IMR-90 (cell line): ENCODE measurements at regions not wholly inside any gene's neighbourhood (a gene's known extent, or its start where the extent isn't known, plus 50 kb on each side); places are given as distances from the start of the nearest gene placed in this dataset.

ENCODE experiments used
- ATAC-seq: fragments of 200-7000 bp; cut with Tn5 transposase; 2 replicates; pipeline ENCODE4 v1.9.1; 2020; ENCODE audit warnings: low read depth, mild to moderate bottlenecking, moderate library complexity
- BruUV-seq: library from RNA; stranded (reverse); fragments of 400-500 nt; replicated peaks from 2 replicates; lab custom pipeline; 2021; lab: Mats Ljungman, UMichigan
- CTCF ChIA-PET: fragments of 300-600 bp; formaldehyde crosslinking; extraction: SDS; loops from one replicate; lab custom pipeline; 2021; ENCODE audit warnings: antibody characterized with exemption; lab: Yijun Ruan, JAX
- POLR2A ChIA-PET: fragments of 300-600 bp; sonication (Branson Sonifier 250); formaldehyde crosslinking; loops from one replicate; lab custom pipeline; 2022; ENCODE audit warnings: antibody characterized with exemption; ENCODE audit not compliant: unreplicated experiment; lab: Charles Lee
- DNase-seq: peaks from one replicate; pipeline ENCODE4 v3.0.0; 2013
- H2AFZ ChIP-seq: replicated peaks from 2 replicates; pipeline ENCODE3; 2013; ENCODE audit warnings: low read length, mild to moderate bottlenecking; ENCODE audit not compliant: poor library complexity
- H2AK5ac ChIP-seq: 2 replicates; pipeline ENCODE4 v1.6.1; 2013; ENCODE audit warnings: low read depth, low read length, inconsistent platforms
- H2AK9ac ChIP-seq: replicated peaks from 2 replicates; pipeline ENCODE3; 2013; ENCODE audit warnings: mild to moderate bottlenecking, low read depth, low read length, moderate library complexity; ENCODE audit not compliant: poor library complexity
- H2BK120ac ChIP-seq: 2 replicates; pipeline ENCODE4 v1.6.1; 2013; ENCODE audit warnings: low read depth, low read length, inconsistent platforms
- H2BK15ac ChIP-seq: 3 replicates; pipeline ENCODE4 v1.6.1; 2013; ENCODE audit warnings: low read depth, low read length, inconsistent platforms
- H2BK20ac ChIP-seq: 2 replicates; pipeline ENCODE4 v1.6.1; 2013; ENCODE audit warnings: low read depth, mild to moderate bottlenecking, inconsistent platforms, low read length, moderate library complexity
- H2BK5ac ChIP-seq: 2 replicates; pipeline ENCODE4 v1.6.1; 2013; ENCODE audit warnings: mild to moderate bottlenecking, low read depth, low read length, inconsistent platforms; ENCODE audit not compliant: poor library complexity, severe bottlenecking
- H3K14ac ChIP-seq: replicated peaks from 2 replicates; pipeline ENCODE4 v1.6.1; 2013; ENCODE audit warnings: low read depth, low read length, inconsistent platforms
- H3K18ac ChIP-seq: 2 replicates; pipeline ENCODE4 v1.6.1; 2013; ENCODE audit warnings: low read depth, low read length, control low read depth
- H3K23ac ChIP-seq: 2 replicates; pipeline ENCODE4 v1.6.1; 2013; ENCODE audit warnings: low read depth, low read length, inconsistent platforms
- H3K27ac ChIP-seq: 2 replicates; pipeline ENCODE4 v1.5.1; 2013; ENCODE audit warnings: mild to moderate bottlenecking, control low read depth, low read length; ENCODE audit not compliant: insufficient read depth
- H3K27me3 ChIP-seq: 2 replicates; pipeline ENCODE4 v1.6.1; 2013; ENCODE audit warnings: low read length; ENCODE audit not compliant: control insufficient read depth, insufficient read depth
- H3K36me3 ChIP-seq: 2 replicates; pipeline ENCODE4 v1.6.1; 2013; ENCODE audit warnings: low read length, mixed read lengths; ENCODE audit not compliant: control insufficient read depth, insufficient read depth
- H3K4ac ChIP-seq: 2 replicates; pipeline ENCODE4 v1.6.1; 2013; ENCODE audit warnings: low read depth, low read length, inconsistent platforms
- H3K4me1 ChIP-seq: 2 replicates; pipeline ENCODE4 v1.6.1; 2013; ENCODE audit warnings: low read length, mixed read lengths; ENCODE audit not compliant: control insufficient read depth, insufficient read depth
- H3K4me2 ChIP-seq: 2 replicates; pipeline ENCODE4 v1.6.1; 2013; ENCODE audit warnings: low read depth, mild to moderate bottlenecking, control low read depth, low read length, moderate library complexity
- H3K4me3 ChIP-seq: 2 replicates; pipeline ENCODE4 v1.5.1; 2013; ENCODE audit warnings: low read depth, mild to moderate bottlenecking, control low read depth, low read length, moderate library complexity; ENCODE audit not compliant: insufficient read depth
- H3K56ac ChIP-seq: 2 replicates; pipeline ENCODE4 v1.6.1; 2013; ENCODE audit warnings: low read length, inconsistent platforms; ENCODE audit not compliant: insufficient read depth; ENCODE audit errors: extremely low read depth
- H3K79me1 ChIP-seq, 2 experiments: 2 replicates each; pipeline ENCODE4 v1.6.1; 2013; ENCODE audit warnings: low read length in 2 of 2, inconsistent platforms in 1 of 2, low read depth in 1 of 2
- H3K9ac ChIP-seq: 2 replicates; pipeline ENCODE4 v1.6.1; 2013; ENCODE audit warnings: low read depth, low read length, control low read depth
- H3K9me1 ChIP-seq: 2 replicates; pipeline ENCODE4 v1.6.1; 2013; ENCODE audit warnings: low read length, inconsistent platforms; ENCODE audit not compliant: insufficient read depth
- H3K9me3 ChIP-seq: 2 replicates; pipeline ENCODE4 v1.6.1; 2013; ENCODE audit warnings: low read length; ENCODE audit not compliant: control insufficient read depth, insufficient read depth
- H4K20me1 ChIP-seq: 2 replicates; pipeline ENCODE4 v1.6.1; 2013; ENCODE audit warnings: low read length, inconsistent platforms; ENCODE audit not compliant: insufficient read depth
- H4K5ac ChIP-seq: 2 replicates; pipeline ENCODE4 v1.6.1; 2013; ENCODE audit warnings: mild to moderate bottlenecking, low read depth, low read length, control low read depth
- H4K8ac ChIP-seq, 2 experiments: 2 replicates each; pipeline ENCODE4 v1.6.1; 2013; ENCODE audit warnings: low read depth in 2 of 2, low read length in 2 of 2, control low read depth in 1 of 2, inconsistent platforms in 1 of 2
- H4K91ac ChIP-seq: 2 replicates; pipeline ENCODE4 v1.6.1; 2013; ENCODE audit warnings: low read depth, low read length, inconsistent platforms; ENCODE audit not compliant: insufficient read depth
- BHLHE40 ChIP-seq: fragments of 150-350 bp; IDR thresholded peaks from 2 replicates; pipeline ENCODE4 v1.6.1; 2016; ENCODE audit warnings: mild to moderate bottlenecking, low read depth, low read length
- CEBPB ChIP-seq: IDR thresholded peaks from 2 replicates; pipeline ENCODE4 v1.6.1; 2012; ENCODE audit warnings: low read depth, low read length, improper control_type of control experiment
- CHD1 ChIP-seq: IDR thresholded peaks from 2 replicates; pipeline ENCODE4 v1.6.1; 2012; ENCODE audit warnings: low read depth, low read length, improper control_type of control experiment
- FOS ChIP-seq: fragments of 150-350 bp; IDR thresholded peaks from 2 replicates; pipeline ENCODE4 v1.6.1; 2016; ENCODE audit warnings: low read depth, low read length
- MAFK ChIP-seq: IDR thresholded peaks from 2 replicates; pipeline ENCODE4 v1.6.1; 2012; ENCODE audit warnings: low read depth, low read length, improper control_type of control experiment
- MAZ ChIP-seq: IDR thresholded peaks from 2 replicates; pipeline ENCODE4 v1.6.1; 2012; ENCODE audit warnings: low read depth, mild to moderate bottlenecking, low read length, improper control_type of control experiment, moderate library complexity, borderline replicate concordance
- MXI1 ChIP-seq: IDR thresholded peaks from 2 replicates; pipeline ENCODE4 v1.6.1; 2012; ENCODE audit warnings: low read depth, mild to moderate bottlenecking, low read length, moderate library complexity, borderline replicate concordance
- NFE2L2 ChIP-seq: fragments of 150-350 bp; IDR thresholded peaks from 2 replicates; pipeline ENCODE4 v1.6.1; 2016; ENCODE audit warnings: low read depth, mild to moderate bottlenecking, low read length
- POLR2A ChIP-seq: IDR thresholded peaks from 2 replicates; pipeline ENCODE4 v1.6.1; 2012; ENCODE audit warnings: mild to moderate bottlenecking, low read depth, low read length
- RAD21 ChIP-seq: IDR thresholded peaks from 2 replicates; pipeline ENCODE4 v1.6.1; 2012; ENCODE audit warnings: low read length, improper control_type of control experiment
- RFX5 ChIP-seq: IDR thresholded peaks from 2 replicates; pipeline ENCODE4 v1.8.0; 2012; ENCODE audit warnings: low read depth, mild to moderate bottlenecking, low read length, moderate library complexity
- SMC3 ChIP-seq: fragments of 150-350 bp; IDR thresholded peaks from 2 replicates; pipeline ENCODE4 v1.6.1; 2016; ENCODE audit warnings: low read depth, mild to moderate bottlenecking, antibody characterized with exemption, low read length, moderate library complexity
- WGBS, 2 experiments: methylation state at CpG; one replicate each; pipeline versions ENCODE4 v1.1.5 to v1.1.7; 2013; ENCODE audit warnings: missing lambda C conversion rate in 2 of 2; ENCODE audit not compliant: insufficient read length in 1 of 2; ENCODE audit errors: extremely low coverage in 2 of 2; 5-methylcytosine and 5-hydroxymethylcytosine counted together
- dilution Hi-C: fragments of 300-500 bp; cut with HindIII; formaldehyde crosslinking; loops from one replicate; pipeline ENCODE4 v1.14.3; 2018; ENCODE audit warnings: low sequenced_read_pairs; ENCODE audit not compliant: unreplicated experiment
- in situ Hi-C: fragments of 300-500 bp; cut with MboI; formaldehyde crosslinking; loops from 3 replicates; pipeline ENCODE4 v1.14.3; 2019; ENCODE audit warnings: low sequenced_read_pairs, inconsistent platforms, mixed read lengths
- intact Hi-C: fragments of 100-400 bp; cut with micrococcal nuclease; formaldehyde crosslinking; loops from 2 replicates; pipeline ENCODE4 v1.10.0; 2022
- TF ChIP-seq, protein P1 (sequence below): fragments of 150-350 bp; IDR thresholded peaks from 2 replicates; pipeline ENCODE4 v1.6.1; 2016; ENCODE audit warnings: low read depth, mild to moderate bottlenecking, low read length, moderate library complexity, borderline replicate concordance

DNA sequence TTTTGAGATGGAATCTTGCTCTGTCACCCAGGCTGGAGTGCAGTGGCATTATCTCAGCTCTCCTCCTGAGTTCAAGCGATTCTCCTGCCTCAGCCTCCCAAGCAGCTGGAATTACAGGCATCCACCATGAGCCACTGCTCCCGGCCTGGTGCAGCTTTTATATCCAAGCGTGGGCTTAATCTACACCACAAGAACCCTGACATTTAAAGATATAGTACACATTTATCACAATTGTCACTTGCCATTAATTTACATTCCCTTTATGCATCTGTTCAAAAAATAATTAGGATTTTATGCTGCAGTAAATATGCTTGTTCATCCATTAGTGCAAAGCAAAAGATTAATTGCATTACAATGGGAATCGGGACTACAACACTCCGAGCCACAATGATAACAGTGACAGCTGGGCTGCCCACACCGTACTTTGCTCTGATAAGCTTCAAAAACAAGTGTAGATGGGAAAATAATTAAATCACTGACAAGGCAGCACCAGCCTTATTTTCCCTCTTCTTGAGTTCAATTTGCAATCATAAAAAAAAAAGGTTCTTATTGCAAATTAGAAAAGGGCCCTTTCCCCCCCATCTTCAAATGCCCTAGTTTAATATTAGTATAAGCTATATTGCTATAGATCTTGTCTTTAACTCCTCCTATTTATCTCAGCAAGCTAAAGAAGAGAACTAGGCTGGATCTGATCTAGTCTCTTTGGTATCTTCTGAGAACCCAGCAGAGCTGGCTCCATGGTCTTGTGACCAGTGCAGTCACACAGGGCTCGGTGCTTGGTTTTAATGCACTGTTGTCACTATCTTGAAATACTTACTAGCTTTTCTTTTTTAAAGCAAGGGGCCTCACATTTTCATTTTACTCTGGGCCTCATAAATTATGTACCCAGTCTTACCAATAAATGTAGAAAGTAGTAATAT lies 206.2 kb upstream of the LRRC4C start (continued):
- TF ChIP-seq RFX5, result no peak

DNA sequence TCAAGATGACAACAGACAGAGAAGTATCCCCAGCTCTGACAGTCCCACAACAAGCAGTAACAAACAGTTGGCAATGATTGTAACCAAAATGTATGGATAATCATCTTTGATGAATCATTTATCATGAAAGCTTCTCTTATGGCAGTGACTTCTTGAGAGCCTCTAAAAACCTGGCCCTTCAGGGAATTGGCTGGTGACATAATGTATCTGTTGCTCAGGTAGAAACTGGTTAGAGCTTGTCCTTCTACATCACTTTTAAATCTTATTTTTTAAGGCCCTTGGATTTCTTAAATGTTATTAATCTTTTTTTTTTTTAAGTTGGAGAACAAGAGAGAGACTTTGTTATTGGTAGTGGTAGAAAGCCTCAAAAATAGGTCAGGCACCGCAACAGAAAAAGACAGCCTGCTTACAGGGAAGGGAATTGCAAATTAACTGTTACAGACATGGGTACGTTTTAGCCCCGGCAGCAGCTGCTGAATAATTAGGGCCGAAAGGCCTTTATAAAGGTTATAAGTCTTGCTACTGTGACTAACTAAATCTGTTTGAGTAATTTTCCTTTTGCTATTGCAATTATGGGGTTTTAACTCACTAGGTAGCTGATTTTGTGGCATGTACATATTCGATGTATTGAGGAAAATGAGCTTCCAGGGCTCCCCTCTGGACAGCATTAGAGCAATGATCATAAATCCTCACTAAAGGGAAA lies 207.7 kb upstream of the LRRC4C start:
- Histone ChIP-seq H2BK120ac (no peak overlapping the region), H2BK15ac (no peak overlapping the region), H3K56ac (no peak overlapping the region), H2AFZ (no peak overlapping the region), H4K91ac (no peak overlapping the region), H2AK9ac (no peak overlapping the region), H3K9me1 (no peaks in the 10 kb centered on the region), H3K36me3 (no peaks in the 10 kb centered on the region), H2AK5ac (no peak overlapping the region), H3K4me2 (no peak overlapping the region), H3K27ac (no peak overlapping the region), H3K18ac (no peak overlapping the region), H4K5ac (no peak overlapping the region), H3K14ac (no peak overlapping the region), H4K8ac (no peak overlapping the region), H3K79me1 (no peaks in the 10 kb centered on the region), H3K4ac (no peak overlapping the region), H3K9me3 (peaks cover 3% of the 10 kb centered on the region), H2BK5ac (no peak overlapping the region), H3K4me3 (no peak overlapping the region), H4K20me1 (no peaks in the 10 kb centered on the region), H3K4me1 (no peaks in the 10 kb centered on the region), H2BK20ac (no peak overlapping the region), H3K27me3 (no peaks in the 10 kb centered on the region), H3K9ac (no peak overlapping the region), H3K23ac (no peak overlapping the region)
- no peak for ATAC-seq
- in situ Hi-C loops, result no loop called here
- ChIA-PET CTCF (interaction anchor here (0.7 kb wide), 1 partner anchor 11 kb away, joined by 6 read pairs; no protein-coding TSS in a partner anchor), POLR2A (no interaction called here)
- BruUV-seq, result no TSS peak
- dilution Hi-C loops, result no loop called here
- intact Hi-C loops, result no loop called here
- TF ChIP-seq CHD1 (no peak), RAD21 (no peak), FOS (no peak), BHLHE40 (no peak), POLR2A (no peak), SMC3 (no peak), MXI1 (no peak), CEBPB (no peak), MAZ (no peak), MAFK (no peak), NFE2L2 (no peak), RFX5 (no peak)
- TF ChIP-seq, protein P1, sequence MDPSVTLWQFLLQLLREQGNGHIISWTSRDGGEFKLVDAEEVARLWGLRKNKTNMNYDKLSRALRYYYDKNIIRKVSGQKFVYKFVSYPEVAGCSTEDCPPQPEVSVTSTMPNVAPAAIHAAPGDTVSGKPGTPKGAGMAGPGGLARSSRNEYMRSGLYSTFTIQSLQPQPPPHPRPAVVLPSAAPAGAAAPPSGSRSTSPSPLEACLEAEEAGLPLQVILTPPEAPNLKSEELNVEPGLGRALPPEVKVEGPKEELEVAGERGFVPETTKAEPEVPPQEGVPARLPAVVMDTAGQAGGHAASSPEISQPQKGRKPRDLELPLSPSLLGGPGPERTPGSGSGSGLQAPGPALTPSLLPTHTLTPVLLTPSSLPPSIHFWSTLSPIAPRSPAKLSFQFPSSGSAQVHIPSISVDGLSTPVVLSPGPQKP, result no peak
- 0% methylated on average over 1 of the region's 5 CpGs; no CpG with 5 or more reads in 1 of the 2 experiments for WGBS, 2 experiments
- no peak for DNase-seq
